ENCODE measurements at regions not wholly inside any gene's neighbourhood (a gene's known extent, or its start where the extent isn't known, plus 50 kb on each side); places are given as distances from the start of the nearest gene placed in this dataset.
"Not testable (repeated sequence)": the region's sequence is repeated elsewhere in the genome, so short reads cannot be mapped to it uniquely, and the experiment has no call there.

DNA sequence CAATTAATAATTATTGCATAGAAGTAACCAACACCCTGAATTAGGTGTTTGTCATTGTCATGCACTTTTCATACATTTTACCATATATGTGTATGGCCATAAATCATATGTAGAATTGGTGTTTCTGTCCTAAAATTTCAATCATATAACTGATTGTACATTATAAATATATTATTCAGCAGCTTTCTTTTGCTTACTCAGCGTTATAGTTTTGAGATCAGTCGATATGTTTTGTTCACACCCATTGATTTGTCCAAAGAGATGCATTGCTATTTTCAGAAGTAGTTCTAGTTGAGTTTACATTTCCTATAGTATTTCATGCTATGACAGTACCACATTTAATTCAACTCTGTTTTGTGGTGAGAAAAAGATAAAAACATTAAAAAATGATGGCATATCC is 50.5 kb upstream of the PARP4 start:
- no peak for DNase-seq (ENCODE audit: low read depth in 2 of 2)

DNA sequence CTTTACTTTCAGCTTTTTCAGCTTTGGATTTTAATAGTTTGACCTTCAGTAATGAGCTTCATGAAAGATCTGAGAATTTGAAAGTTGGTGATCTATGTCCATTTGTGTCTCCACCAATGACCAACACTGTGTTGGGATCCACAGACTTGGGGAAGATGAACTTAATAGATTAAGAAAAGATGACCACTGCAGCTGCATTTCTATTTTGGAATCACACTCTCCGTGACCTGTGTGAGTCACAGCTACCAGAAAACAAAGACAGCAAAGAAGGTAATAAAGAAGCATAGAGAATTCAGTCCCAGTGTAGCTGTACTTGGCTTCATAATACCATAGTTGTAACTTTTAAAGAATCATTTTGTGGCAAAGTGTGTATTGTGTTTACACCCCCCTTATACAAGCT is 51.4 kb upstream of the PARP4 start:
- not testable (repeated sequence) for DNase-seq (ENCODE audit: low read depth in 2 of 2)

DNA sequence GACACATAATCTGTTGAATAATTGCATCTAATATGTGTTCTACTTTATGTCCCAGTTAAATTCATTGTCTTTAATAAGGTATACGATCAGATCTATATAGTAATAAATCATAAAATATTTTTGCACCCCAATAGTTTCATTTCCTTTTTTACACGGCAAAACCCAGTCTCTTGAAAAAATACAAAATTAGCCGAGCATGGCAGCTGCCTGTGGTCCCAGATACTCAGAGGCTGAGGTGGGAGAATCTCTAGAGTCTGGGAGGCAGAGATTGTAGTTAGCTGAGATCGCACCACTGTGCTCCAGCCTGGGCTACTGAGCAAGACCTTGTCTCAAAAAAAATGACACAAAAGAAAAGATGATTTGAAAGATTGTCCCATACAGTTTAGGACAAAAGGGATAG is 52.3 kb upstream of the PARP4 start:
- DNase-seq (ENCODE audit: low read depth in 2 of 2): no peak

DNA sequence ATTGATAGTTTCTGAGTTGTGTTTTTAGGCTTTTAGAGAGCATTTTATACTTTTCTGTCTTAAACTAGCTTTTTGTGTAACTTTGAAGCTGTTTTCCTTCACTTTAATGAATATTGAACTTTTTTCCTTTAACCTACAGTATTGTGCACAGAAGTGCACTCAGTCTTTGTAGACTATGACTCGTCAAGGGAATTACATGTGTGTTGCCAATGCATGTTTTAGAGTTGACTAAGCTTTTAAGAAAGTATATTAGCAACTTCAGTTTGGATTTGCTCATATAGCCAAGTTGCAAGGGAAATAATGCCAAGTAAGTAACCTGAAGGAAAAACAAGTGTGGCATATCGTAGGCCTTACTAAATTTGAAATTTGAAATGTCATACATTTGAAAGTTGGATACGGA is 55.0 kb upstream of the PARP4 start:
- not testable (repeated sequence) for DNase-seq (ENCODE audit: low read depth in 2 of 2)

DNA sequence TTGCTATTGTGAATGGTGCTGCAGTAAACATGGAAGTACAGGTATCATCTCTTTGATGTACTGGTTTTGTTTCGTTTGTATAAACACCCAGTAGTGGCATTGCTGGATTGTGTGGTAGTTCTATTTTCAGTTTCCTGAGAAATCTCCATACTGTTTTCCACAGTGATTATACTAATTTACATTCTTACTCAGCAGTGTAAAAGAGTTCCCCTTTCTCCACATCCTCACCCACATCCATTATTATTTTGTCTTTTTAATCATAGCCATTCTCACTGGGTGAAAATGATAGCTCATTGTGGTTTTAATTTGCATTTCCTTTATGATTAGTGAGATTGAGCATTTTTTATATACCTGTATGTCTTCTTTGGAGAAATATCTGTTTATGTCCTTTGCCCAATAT is 62.3 kb upstream of the PARP4 start:
- DNase-seq (ENCODE audit: low read depth in 2 of 2): no peak

DNA sequence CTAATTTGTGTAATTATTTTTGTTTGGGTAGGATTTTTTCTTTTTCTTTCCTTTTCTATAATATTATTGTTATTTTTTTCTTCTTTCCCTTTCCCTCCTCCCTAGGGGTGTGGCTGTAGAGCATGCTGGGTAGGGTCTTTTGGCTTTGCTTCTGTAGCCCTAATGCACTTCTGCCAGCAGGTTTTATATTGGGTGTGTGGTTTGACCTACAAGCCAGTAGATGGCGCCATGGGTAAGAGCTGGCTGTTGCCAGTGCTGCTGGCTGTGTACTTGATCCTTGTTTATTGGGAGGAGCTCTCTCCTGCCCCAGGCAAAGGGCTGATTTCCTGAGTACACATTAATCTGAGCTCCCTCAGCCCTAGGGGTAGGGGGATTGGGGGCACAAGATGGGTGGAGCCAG is 67.7 kb upstream of the PARP4 start:
- DNase-seq (ENCODE audit: low read depth in 2 of 2): not testable (repeated sequence)

DNA sequence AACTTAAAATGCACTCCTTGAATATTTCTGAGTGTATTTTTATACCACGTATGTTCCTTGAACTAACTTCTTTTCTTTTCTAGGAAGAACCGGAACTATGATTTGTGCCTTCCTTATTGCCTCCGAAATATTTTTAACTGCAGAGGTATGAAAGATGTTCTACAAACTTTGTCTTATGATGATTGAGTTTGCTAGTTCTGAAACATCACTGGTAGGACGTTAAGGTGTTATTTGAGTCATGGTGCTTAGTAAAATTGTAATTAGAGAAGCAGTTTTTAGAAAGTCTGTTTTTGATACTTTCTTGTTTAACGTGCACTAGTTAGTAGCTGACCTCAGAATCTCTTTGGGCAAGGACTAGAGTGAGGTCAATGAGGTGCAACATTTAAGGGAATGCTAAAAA is 69.0 kb upstream of the PARP4 start:
- DNase-seq (ENCODE audit: low read depth in 2 of 2): not testable (repeated sequence)

DNA sequence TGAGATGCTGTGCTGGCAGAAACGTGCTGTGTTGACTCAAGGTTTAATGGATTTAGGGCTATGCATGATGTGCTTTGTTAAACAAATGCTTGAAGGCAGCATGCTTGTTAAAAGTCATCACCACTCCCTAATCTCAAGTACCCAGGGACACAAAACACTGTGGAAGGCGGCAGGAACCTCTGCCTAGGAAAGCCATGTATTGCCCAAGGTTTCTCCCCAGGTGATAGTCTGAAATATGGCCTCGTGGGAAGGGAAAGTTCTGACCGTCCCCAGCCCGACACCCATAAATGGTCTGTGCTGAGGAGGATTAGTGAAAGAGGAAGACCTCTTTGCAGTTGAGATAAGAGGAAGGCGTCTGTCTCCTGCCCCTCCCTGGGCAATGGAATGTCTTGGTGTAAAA is 79.1 kb upstream of the PARP4 start:
- not testable (repeated sequence) for DNase-seq (ENCODE audit: low read depth in 2 of 2)

DNA sequence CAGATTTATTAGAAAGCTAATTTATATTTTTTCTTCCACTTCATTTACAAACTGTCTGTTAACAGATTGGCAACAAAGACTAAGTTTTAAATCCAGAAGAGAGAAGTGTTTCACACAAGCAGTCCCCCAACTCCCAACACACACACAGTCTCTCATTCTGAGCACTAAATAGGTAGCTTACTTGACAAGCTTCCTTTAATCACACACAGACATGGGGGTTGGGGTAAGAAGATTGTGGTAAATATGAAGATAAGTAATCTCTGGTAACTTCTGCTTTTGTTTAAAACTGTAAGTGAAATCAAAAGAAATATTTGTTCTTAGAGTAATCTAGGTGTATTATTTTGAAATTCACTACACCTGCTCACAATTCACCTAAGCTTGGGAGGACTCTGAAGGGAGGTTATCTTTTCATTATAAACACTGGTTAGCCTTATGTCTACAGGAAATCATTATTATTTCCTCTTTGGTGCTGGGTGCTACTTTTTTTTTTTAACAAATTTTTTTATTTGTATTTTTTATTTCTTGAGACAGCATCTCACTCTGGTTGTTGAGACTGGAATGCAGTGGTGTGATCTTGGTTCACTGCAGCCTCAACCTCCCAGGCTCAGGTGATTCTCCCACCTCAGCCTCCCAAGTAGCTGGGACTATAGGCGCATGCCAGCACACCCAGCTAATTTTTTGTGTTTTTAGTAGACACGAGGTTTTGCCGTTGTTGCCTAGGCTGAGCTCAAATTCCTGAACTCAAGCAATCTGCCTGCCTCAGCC is 82.1 kb upstream of the ATP12A start:
- DNase-seq (ENCODE audit: low read depth in 2 of 2): not testable (repeated sequence)

DNA sequence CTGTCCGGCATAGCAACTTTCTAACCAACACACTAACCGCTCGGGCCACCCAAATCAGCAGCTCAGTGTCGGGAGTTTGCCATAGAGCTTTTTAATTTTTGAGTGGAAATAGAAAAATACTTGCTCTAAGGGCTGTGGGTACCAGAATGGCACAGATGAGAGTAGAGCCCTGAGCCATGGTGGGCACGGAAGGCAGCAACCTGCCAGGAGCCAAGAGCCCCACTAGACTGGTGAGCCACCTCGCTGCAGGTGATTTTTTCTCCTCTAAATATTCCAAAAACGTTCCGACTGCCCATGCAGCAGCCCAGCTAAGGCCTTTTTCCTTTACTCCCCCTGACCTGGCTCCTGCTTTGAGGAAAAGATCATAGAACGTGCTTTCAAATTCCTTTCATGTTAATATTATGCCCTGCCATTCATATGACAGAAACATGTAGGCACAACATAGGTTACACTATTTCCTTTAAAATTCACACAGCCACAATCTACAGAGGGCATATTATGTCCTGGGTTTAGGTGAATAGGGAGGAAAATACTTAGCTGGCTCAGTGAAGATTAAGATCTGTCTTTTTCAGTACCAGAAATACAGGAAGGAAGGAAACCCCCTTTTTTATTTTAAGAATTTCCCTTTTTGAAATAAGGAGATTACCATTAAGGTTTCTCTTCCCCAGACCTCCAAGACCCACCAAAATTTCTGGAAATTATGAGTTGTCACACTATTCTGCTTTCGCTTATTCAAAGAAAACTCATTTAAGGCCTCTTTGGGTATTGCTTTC is 81.0 kb upstream of the ATP12A start:
- not testable (repeated sequence) for DNase-seq (ENCODE audit: low read depth in 2 of 2)

DNA sequence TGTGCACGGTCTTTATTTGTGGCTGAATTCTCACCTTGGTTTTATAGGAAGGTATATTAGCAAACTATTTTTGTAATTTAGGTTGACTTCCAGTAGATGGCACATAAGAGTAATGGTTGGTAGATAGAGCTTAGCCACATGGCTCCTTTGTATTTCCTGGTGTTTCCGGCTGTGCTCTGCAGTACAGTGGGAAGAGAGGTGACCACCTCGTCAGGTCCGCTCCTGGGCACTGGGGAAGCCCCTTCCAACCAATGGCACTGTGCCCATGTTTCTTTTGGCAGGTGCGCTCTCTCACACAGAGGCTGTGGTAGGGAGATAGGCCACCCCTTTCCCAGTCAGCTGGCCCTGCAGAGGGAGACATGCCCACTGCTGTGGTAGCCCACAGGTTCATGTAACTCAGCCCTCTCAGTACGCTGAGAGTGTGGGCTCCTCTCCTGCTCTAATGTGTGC is 74.3 kb upstream of the ATP12A start:
- no peak for DNase-seq (ENCODE audit: low read depth in 2 of 2)

DNA sequence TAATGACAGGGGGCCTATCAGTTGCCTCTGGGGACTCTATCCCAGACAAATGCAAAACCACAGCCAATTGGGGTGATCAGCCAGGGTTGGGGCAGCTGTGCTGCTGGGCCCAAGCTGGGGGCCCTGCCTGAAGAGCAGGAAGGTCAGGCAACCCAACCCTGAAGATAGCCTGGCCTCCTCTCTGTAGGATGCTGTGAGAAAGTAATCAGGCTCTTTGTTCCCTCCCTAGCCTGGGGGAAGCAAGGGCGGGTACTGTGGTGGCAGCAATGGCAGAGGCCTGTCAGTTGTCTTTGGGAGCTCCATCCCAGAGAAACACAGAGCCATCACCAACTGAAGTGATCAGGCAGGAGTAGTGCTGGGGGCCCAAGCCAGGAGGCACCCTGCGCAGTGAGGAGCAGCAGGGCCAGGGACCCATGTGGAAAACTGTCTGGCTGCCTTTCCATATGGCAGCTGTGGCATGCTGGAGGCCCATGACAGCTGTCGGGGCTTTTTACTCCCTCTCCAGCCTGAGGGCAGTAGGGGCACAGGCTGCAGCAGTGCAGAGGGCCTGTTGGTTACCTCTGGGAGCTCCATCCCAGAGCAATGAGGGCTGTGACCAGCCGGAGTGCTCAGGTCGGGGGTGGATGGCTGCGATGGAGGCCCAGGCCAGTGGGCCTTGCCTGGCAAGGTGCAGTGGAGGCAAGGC is 73.6 kb upstream of the ATP12A start:
- no peak for DNase-seq (ENCODE audit: low read depth in 2 of 2)

DNA sequence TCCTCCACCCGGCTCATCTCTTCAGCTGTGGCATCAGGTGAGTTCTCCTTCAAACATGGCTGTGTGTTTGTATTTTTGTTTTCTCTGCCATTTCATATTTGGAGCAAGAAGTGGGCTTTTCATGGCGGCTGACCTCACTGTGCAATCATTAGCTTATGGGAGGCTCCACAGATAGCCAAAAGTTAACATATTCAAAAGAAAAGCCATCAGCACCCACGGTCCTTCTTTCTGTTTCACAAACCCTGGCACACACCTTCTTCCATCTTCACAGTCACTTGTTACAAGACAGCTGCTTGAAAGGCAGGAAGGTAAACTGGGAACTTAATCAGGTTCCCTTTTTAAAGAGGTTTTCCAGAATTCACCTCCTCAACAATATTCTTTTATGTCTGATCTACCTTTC is 69.3 kb upstream of the ATP12A start:
- no peak for DNase-seq (ENCODE audit: low read depth in 2 of 2)

DNA sequence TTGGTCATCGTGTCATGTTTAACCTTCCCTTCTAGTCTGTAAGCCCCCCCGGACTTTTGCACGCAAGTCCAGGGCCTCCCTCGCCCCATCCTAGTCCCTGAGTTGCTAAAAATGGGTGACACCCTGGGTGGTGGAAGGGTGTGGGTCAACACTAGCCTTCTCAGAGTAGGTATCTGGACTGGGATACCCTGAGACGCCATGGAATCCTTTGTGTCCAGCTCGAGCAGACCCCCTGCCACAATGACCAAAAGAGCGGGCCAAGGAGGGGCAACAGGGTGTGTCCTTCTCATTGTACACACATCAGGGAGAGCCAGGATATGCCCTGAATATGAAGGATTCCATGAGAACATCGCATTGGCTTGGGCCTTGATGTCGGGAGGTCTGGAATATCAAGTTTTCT is 67.5 kb upstream of the ATP12A start:
- DNase-seq (ENCODE audit: low read depth in 2 of 2): no peak

DNA sequence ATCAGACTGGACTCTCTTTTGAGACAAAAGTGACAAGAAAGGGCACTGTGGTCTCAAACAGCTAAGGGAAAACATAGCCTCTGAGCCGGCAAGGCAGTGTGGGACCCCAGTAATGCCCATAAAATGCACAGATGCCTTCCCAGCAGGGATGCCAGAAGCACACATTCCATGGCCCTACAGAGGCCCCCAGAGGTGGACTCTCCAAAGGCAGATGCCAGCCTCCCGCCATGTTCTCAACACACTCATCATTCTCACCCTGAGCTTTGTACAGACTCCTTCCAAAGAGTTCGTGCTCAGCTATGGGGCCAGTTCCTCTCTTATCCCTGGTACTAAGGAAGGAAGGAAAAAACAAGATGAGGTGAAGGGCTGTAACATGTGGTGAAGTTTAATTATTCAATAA is 67.1 kb upstream of the ATP12A start:
- DNase-seq (ENCODE audit: low read depth in 2 of 2): no peak

DNA sequence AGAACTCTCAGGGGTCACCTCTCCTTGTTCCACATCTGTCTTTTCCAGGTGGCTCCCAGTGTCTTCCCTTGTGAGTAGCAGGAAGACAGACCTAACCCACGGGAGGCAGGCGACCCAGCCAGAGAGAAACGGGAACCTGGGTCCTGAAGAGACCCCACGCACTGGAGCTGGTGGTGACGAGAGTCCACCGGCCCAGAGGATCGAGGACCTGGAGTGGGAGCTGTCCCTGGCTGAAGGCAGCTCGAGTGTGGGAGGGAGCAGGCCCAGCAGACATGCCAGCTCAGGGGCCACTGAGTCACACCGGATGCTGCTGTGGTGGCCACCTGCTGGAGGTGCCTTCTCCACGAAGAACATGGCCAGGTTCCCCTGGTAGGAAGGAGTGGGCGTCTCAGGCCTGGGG is 66.5 kb upstream of the ATP12A start:
- DNase-seq (ENCODE audit: low read depth in 2 of 2): no peak

DNA sequence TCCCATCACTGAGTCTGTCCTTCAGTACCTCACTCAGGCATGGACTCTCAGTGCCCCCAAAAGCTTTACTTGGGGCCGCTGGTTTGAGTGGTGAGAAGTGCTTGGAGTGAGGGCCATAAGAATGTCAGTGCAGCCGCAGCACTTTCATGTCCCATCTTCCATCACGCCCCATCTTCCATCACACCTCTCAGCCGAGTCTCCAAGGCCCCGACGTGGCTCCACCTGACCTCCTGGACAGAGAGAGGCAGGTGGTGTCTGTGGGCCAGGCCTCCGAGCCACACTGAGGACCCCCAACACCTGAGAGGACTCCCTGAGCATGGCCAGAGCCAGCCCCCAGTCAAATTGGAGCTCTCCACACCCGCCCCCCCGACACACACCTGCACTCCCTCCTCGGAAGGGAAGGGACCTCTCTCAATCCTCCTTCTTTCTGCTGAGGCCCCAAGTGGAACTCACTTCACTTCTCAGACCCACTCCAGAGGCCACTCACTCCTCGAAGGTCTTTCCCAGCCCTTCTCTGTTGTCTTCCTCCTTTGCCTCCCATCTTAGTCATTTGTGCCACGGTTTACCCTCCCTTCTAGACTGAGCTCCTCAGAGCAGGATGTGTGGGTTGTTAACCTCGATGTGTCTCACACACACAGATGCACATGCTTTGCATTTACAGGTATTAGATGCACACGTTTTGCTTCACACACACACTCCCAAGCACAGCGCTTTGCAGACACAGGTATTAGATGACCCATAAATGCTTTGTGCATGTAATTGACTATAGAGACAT is 65.7 kb upstream of the ATP12A start:
- DNase-seq (ENCODE audit: low read depth in 2 of 2): no peak

DNA sequence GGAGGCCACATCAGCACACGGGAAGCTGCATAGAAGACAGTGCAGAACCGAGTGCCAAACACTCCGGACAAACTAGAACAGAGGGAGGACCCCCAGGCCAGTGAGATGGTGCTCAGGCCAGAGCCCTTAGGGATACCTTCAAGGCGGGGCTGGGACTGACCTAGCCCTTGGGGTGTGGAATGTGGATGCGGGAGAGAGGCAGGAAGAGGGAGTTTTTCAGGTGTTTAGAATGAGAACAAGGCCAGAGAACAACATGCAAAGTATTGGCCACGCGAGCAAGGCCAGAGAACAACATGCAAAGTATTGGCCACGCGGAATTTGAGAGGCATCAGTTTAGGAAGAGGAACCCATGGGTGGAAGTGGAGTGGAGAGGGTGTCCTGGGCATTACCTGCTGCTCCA is 65.1 kb upstream of the ATP12A start:
- no peak for DNase-seq (ENCODE audit: low read depth in 2 of 2)

DNA sequence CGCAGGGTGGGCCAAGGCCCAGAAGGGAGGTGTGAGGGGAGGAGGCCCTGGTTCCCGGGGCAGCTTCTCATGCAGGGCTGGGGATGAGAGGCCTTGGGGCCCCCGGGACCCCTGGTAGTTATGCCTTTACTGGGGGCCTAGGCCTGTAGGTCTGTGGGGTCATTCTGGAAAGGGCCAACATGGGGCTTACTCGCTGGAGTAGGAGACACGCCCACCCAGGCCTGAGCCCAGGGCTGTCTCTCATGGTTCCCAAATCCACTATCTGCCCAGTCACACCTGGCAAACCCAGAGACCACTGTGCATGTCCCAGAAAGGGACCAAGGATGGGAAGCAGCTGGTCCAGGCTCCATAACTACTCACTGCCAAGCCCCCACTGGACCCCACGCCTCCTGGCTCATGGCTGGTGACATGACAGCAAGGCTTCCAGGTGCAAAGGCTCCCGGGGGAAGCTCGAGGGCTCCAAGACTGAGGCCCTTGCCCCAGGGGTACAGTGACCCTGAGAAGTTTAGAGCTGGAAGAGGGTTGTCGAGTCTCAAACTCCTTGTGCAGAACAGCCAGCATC is 64.2 kb upstream of the ATP12A start:
- DNase-seq (ENCODE audit: low read depth in 2 of 2): no peak

DNA sequence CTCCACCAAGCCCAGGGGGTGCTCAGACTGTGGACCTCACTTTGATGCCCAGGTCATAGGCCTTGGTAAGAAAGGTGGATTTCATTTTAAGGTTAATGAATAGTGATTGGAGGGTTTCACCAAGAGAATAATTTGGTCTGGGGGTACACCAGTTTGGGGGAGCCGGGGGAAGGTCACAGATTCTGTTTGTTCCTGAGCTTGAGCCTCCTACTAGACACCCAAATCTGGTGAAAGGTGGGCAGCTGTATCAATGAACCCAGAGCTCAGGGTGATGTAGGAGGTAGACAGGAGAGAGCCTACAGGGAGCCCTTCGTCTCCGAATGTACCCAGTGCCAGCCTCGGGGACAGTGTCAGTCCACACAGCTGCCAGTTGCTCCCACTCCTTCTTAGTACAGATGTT is 63.7 kb upstream of the ATP12A start:
- DNase-seq (ENCODE audit: low read depth in 2 of 2): no peak

DNA sequence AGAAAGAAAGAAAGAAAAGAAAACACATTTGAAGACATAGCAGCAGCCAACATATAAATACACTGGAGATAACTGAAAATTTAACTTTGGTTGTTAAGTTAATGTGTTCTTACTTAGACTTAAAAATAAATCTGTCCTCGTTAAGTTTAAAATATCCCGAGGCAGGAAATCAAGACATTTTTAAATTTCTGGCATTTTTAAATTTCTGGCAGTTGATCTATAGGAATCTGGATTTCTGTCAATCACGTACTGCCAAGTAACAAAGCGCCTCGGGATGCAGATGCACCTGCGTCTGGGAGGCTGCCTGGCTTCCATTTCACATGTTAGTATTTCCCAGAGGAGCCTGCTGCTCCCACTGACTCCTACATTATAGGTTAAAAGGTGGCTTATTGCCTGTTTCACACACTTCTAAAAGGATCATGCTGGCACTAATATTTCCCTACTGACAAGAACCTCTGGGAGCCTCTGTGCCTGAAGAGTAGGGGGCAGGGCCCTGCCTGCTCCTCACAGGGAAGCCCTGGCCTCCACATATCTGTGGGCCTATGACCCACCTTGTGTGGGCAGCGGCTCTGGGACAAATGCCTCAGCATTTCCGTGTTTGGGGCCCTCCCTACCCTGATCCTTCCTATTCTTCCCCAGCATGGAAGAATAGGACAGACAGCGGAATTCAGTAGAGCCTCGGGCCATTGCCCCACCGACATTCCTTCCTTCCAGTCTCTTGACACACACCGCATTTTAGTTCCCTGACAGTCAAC is 62.8 kb upstream of the ATP12A start:
- no peak for DNase-seq (ENCODE audit: low read depth in 2 of 2)

Measured in stimulated activated CD4-positive, alpha-beta T cell treated with anti-CD3 and anti-CD28 coated beads, Interleukin-15, amount 100 ng/mL, for 48 hours (primary cell).